GM12878 (cell line): ENCODE measurements at regions not wholly inside any gene's neighbourhood (a gene's known extent, or its start where the extent isn't known, plus 50 kb on each side); places are given as distances from the start of the nearest gene placed in this dataset.

Experiments used
- ATAC-seq: fragments of 200-7000 bp; cut with Tn5 transposase; 3 replicates; pipeline ENCODE4 v1.9.1; 2020; ENCODE audit warnings: mild to moderate bottlenecking, moderate library complexity
- BruUV-seq: library from RNA; stranded (reverse); fragments of 400-500 nt; replicated peaks from 2 replicates; lab custom pipeline; 2021; lab: Mats Ljungman, UMichigan
- CTCF ChIA-PET: fragments of 300-600 bp; sonication (Branson Sonifier 250); formaldehyde crosslinking; extraction: SDS; loops from one replicate; lab custom pipeline; 2021; ENCODE audit warnings: inconsistent platforms; lab: Yijun Ruan, JAX
- POLR2A ChIA-PET: fragments of 350-600 bp; formaldehyde crosslinking; extraction: SDS; loops from one replicate; lab custom pipeline; 2021; ENCODE audit warnings: inconsistent platforms; lab: Charles Lee
- RAD21 ChIA-PET: fragments of 300-600 bp; sonication (Branson Sonifier 250); formaldehyde crosslinking; loops from one replicate; lab custom pipeline; 2023; ENCODE audit warnings: antibody characterized with exemption; ENCODE audit not compliant: unreplicated experiment; lab: Charles Lee
- SMC1A ChIA-PET: fragments of 300-600 bp; sonication (Branson Sonifier 250); formaldehyde crosslinking; loops from one replicate; lab custom pipeline; 2023; ENCODE audit not compliant: unreplicated experiment, uncharacterized antibody; lab: Charles Lee
- DNase-seq: peaks from one replicate; pipeline ENCODE4 v3.0.0-alpha.2; 2011; ENCODE audit warnings: low read depth, low spot score
- FAIRE-seq: peaks from 3 replicates; lab custom pipeline; 2011; peaks lifted over from hg19 to GRCh38; lab: Jason Lieb, UNC
- H2AFZ ChIP-seq: 2 replicates; pipeline ENCODE4 v1.6.0; 2011; ENCODE audit warnings: low read depth, low read length, control low read depth; ENCODE audit not compliant: control insufficient read depth
- H3K27ac ChIP-seq: 2 replicates; pipeline ENCODE4 v1.5.1; 2011; ENCODE audit warnings: control low read depth; ENCODE audit not compliant: control insufficient read depth, insufficient read depth
- H3K27me3 ChIP-seq, 2 experiments: replicated peaks in 1 of 2; 2 replicates each; pipeline versions ENCODE4 v1.6.0 to v1.6.1; 2011; ENCODE audit warnings: low read length in 1 of 2; ENCODE audit not compliant: control insufficient read depth in 2 of 2, insufficient read depth in 2 of 2
- H3K36me3 ChIP-seq, 2 experiments: 2 replicates each; pipeline ENCODE4 v1.5.1; 2011; ENCODE audit warnings: low read length in 1 of 2; ENCODE audit not compliant: control insufficient read depth in 2 of 2, insufficient read depth in 2 of 2
- H3K4me1 ChIP-seq: 2 replicates; pipeline ENCODE4 v1.6.1; 2011; ENCODE audit warnings: mild to moderate bottlenecking, low read length, moderate library complexity, mixed read lengths; ENCODE audit not compliant: control insufficient read depth, insufficient read depth
- H3K4me2 ChIP-seq: 2 replicates; pipeline ENCODE4 v1.6.0; 2011; ENCODE audit warnings: control low read depth; ENCODE audit not compliant: control insufficient read depth, insufficient read depth
- H3K4me3 ChIP-seq: fragments of 200-600 bp; sonication (generic); 2 replicates; pipeline ENCODE4 v1.5.1; 2016
- H3K79me2 ChIP-seq: 2 replicates; pipeline ENCODE4 v1.6.0; 2011; ENCODE audit warnings: low read length; ENCODE audit not compliant: control insufficient read depth, insufficient read depth
- H3K9ac ChIP-seq: 2 replicates; pipeline ENCODE4 v1.8.0; 2011; ENCODE audit warnings: low read length, control low read depth, mixed read lengths; ENCODE audit not compliant: control insufficient read depth, insufficient read depth
- H3K9me3 ChIP-seq: replicated peaks from 3 replicates; pipeline ENCODE4 v1.5.1; 2011; ENCODE audit warnings: mild to moderate bottlenecking, low read length; ENCODE audit not compliant: control insufficient read depth, insufficient read depth
- H4K20me1 ChIP-seq: 2 replicates; pipeline ENCODE4 v1.6.0; 2011; ENCODE audit not compliant: control insufficient read depth, insufficient read depth
- CBX3 ChIP-seq: fragments of 200-600 bp; sonication (generic); IDR thresholded peaks from 2 replicates; pipeline ENCODE4 v1.6.1; 2016; ENCODE audit warnings: low read depth, borderline replicate concordance
- CREB1 ChIP-seq: IDR thresholded peaks from 2 replicates; pipeline ENCODE4 v1.6.1; 2012; ENCODE audit warnings: low read depth, mild to moderate bottlenecking, inconsistent platforms
- GABPA ChIP-seq: IDR thresholded peaks from 2 replicates; pipeline ENCODE4 v1.6.1; 2014; ENCODE audit warnings: antibody characterized with exemption, low read depth, mild to moderate bottlenecking, inconsistent platforms
- IKZF1 ChIP-seq: fragments of 450-650 bp; conservative IDR thresholded peaks from 2 replicates; pipeline ENCODE4 v1.6.1; 2017; ENCODE audit warnings: antibody characterized with exemption, mild to moderate bottlenecking
- MYB ChIP-seq: fragments of 150-350 bp; IDR thresholded peaks from 2 replicates; pipeline ENCODE4 v1.6.1; 2014; ENCODE audit warnings: mild to moderate bottlenecking, low read depth, low read length, borderline replicate concordance
- POLR2AphosphoS2 ChIP-seq: IDR thresholded peaks from 2 replicates; pipeline ENCODE4 v1.6.1; 2011; ENCODE audit warnings: low read depth, mild to moderate bottlenecking, low read length, improper control_type of control experiment, moderate library complexity
- RAD51 ChIP-seq: fragments of 450-650 bp; IDR thresholded peaks from 2 replicates; pipeline ENCODE4 v1.6.1; 2016; ENCODE audit warnings: moderate library complexity, mild to moderate bottlenecking, inconsistent platforms
- RFX5 ChIP-seq: IDR thresholded peaks from 2 replicates; pipeline ENCODE4 v1.6.1; 2011; ENCODE audit warnings: low read depth, low read length, improper control_type of control experiment
- TBL1XR1 ChIP-seq: IDR thresholded peaks from 2 replicates; pipeline ENCODE4 v1.6.1; 2012; ENCODE audit warnings: low read depth, low read length, improper control_type of control experiment
- TCF7 ChIP-seq: IDR thresholded peaks from 2 replicates; pipeline ENCODE4 v1.6.1; 2014; ENCODE audit warnings: antibody characterized with exemption, borderline replicate concordance
- ZZZ3 ChIP-seq: IDR thresholded peaks from 2 replicates; pipeline ENCODE4 v1.6.1; 2011; ENCODE audit warnings: low read depth; ENCODE audit not compliant: control insufficient read depth, insufficient read length
- WGBS: methylation state at CpG from one replicate; pipeline ENCODE4 v1.1.6; 2016; ENCODE audit warnings: low lambda C conversion rate; ENCODE audit not compliant: insufficient replicate concordance, insufficient coverage; ENCODE audit errors: missing lambda C conversion rate; 5-methylcytosine and 5-hydroxymethylcytosine counted together
- in situ Hi-C: fragments of 300-500 bp; cut with MboI; formaldehyde crosslinking; loops from 9 replicates; pipeline ENCODE4 v1.14.3; 2018; ENCODE audit warnings: mixed read lengths
- intact Hi-C: fragments of 100-400 bp; cut with micrococcal nuclease; formaldehyde crosslinking; loops from one replicate; pipeline ENCODE4 v1.14.2; 2022; ENCODE audit not compliant: unreplicated experiment
- TF ChIP-seq, protein P1 (sequence below): fragments of 450-650 bp; IDR thresholded peaks from 2 replicates; pipeline ENCODE4 v1.6.1; 2017; ENCODE audit warnings: low read depth, mild to moderate bottlenecking, moderate library complexity
- TF ChIP-seq, protein P2 (sequence below): fragments of 450-650 bp; IDR thresholded peaks from 2 replicates; pipeline ENCODE4 v1.6.1; 2017; ENCODE audit warnings: mild to moderate bottlenecking, moderate library complexity
- TF ChIP-seq, protein P3 (sequence below): fragments of 450-650 bp; IDR thresholded peaks from 2 replicates; pipeline ENCODE4 v1.6.1; 2017; ENCODE audit warnings: borderline replicate concordance
- TF ChIP-seq, protein P4 (sequence below), 3 experiments: IDR thresholded peaks in 2 of 3; conservative IDR thresholded peaks in 1 of 3; 2 replicates each; pipeline ENCODE4 v1.5.1; 2011; ENCODE audit warnings: low read depth in 3 of 3, low read length in 3 of 3, mild to moderate bottlenecking in 3 of 3, control low read depth in 2 of 3, moderate library complexity in 2 of 3, inconsistent platforms in 1 of 3, mixed read lengths in 1 of 3; ENCODE audit not compliant: control insufficient read depth in 2 of 3, insufficient read depth in 1 of 3; ENCODE audit errors: extremely low read depth in 1 of 3

- BruUV-seq: no TSS peak
- ATAC-seq: no peak
- ChIA-PET POLR2A (interaction anchor here (0.6 kb wide), 1 partner anchor 247 kb away, joined by 5 read pairs; no protein-coding TSS in a partner anchor), CTCF (interaction anchor here (0.6 to 1.3 kb wide), 3 partner anchors 8 to 47 kb away, joined by 3 to 5 read pairs (median 3); no protein-coding TSS in a partner anchor), RAD21 (interaction anchor here (0.6 to 0.7 kb wide), 2 partner anchors 188 to 647 kb away, joined by 4 read pairs; no protein-coding TSS in a partner anchor), SMC1A (interaction anchor here (0.9 to 1.8 kb wide), 2 partner anchors 9 to 290 kb away, joined by 3 to 4 read pairs; no protein-coding TSS in a partner anchor)
- Histone ChIP-seq H3K4me1 (no peaks in the 10 kb centered on the region), H3K9ac (no peak overlapping the region), H3K4me3 (no peak overlapping the region), H3K27me3 (no peaks in the 10 kb centered on the region), H4K20me1 (no peaks in the 10 kb centered on the region), H3K79me2 (no peaks in the 10 kb centered on the region), H2AFZ (no peak overlapping the region), H3K9me3 (no peaks in the 10 kb centered on the region), H3K36me3 (no peaks in the 10 kb centered on the region), H3K27ac (no peak overlapping the region), H3K4me2 (no peak overlapping the region)
- FAIRE-seq: no peak
- intact Hi-C loops (no loop called here), in situ Hi-C loops (no loop called here)
- 56% methylated on average over 5 of the region's 6 CpGs for WGBS
- no peak for DNase-seq
- TF ChIP-seq RAD51: no peak
- TF ChIP-seq, protein P1, sequence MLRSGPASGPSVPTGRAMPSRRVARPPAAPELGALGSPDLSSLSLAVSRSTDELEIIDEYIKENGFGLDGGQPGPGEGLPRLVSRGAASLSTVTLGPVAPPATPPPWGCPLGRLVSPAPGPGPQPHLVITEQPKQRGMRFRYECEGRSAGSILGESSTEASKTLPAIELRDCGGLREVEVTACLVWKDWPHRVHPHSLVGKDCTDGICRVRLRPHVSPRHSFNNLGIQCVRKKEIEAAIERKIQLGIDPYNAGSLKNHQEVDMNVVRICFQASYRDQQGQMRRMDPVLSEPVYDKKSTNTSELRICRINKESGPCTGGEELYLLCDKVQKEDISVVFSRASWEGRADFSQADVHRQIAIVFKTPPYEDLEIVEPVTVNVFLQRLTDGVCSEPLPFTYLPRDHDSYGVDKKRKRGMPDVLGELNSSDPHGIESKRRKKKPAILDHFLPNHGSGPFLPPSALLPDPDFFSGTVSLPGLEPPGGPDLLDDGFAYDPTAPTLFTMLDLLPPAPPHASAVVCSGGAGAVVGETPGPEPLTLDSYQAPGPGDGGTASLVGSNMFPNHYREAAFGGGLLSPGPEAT: no peak
- TF ChIP-seq GABPA: no peak
- TF ChIP-seq POLR2AphosphoS2: no peak
- TF ChIP-seq ZZZ3: no peak
- TF ChIP-seq MYB: no peak
- no peak for TF ChIP-seq TBL1XR1
- TF ChIP-seq RFX5: no peak
- no peak for TF ChIP-seq IKZF1
- TF ChIP-seq TCF7: no peak
- TF ChIP-seq, protein P2, sequence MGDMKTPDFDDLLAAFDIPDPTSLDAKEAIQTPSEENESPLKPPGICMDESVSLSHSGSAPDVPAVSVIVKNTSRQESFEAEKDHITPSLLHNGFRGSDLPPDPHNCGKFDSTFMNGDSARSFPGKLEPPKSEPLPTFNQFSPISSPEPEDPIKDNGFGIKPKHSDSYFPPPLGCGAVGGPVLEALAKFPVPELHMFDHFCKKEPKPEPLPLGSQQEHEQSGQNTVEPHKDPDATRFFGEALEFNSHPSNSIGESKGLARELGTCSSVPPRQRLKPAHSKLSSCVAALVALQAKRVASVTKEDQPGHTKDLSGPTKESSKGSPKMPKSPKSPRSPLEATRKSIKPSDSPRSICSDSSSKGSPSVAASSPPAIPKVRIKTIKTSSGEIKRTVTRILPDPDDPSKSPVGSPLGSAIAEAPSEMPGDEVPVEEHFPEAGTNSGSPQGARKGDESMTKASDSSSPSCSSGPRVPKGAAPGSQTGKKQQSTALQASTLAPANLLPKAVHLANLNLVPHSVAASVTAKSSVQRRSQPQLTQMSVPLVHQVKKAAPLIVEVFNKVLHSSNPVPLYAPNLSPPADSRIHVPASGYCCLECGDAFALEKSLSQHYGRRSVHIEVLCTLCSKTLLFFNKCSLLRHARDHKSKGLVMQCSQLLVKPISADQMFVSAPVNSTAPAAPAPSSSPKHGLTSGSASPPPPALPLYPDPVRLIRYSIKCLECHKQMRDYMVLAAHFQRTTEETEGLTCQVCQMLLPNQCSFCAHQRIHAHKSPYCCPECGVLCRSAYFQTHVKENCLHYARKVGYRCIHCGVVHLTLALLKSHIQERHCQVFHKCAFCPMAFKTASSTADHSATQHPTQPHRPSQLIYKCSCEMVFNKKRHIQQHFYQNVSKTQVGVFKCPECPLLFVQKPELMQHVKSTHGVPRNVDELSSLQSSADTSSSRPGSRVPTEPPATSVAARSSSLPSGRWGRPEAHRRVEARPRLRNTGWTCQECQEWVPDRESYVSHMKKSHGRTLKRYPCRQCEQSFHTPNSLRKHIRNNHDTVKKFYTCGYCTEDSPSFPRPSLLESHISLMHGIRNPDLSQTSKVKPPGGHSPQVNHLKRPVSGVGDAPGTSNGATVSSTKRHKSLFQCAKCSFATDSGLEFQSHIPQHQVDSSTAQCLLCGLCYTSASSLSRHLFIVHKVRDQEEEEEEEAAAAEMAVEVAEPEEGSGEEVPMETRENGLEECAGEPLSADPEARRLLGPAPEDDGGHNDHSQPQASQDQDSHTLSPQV: no peak
- TF ChIP-seq CREB1: no peak
- TF ChIP-seq CBX3: no peak
- TF ChIP-seq, protein P3, sequence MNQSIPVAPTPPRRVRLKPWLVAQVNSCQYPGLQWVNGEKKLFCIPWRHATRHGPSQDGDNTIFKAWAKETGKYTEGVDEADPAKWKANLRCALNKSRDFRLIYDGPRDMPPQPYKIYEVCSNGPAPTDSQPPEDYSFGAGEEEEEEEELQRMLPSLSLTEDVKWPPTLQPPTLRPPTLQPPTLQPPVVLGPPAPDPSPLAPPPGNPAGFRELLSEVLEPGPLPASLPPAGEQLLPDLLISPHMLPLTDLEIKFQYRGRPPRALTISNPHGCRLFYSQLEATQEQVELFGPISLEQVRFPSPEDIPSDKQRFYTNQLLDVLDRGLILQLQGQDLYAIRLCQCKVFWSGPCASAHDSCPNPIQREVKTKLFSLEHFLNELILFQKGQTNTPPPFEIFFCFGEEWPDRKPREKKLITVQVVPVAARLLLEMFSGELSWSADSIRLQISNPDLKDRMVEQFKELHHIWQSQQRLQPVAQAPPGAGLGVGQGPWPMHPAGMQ: no peak
- TF ChIP-seq, protein P4, sequence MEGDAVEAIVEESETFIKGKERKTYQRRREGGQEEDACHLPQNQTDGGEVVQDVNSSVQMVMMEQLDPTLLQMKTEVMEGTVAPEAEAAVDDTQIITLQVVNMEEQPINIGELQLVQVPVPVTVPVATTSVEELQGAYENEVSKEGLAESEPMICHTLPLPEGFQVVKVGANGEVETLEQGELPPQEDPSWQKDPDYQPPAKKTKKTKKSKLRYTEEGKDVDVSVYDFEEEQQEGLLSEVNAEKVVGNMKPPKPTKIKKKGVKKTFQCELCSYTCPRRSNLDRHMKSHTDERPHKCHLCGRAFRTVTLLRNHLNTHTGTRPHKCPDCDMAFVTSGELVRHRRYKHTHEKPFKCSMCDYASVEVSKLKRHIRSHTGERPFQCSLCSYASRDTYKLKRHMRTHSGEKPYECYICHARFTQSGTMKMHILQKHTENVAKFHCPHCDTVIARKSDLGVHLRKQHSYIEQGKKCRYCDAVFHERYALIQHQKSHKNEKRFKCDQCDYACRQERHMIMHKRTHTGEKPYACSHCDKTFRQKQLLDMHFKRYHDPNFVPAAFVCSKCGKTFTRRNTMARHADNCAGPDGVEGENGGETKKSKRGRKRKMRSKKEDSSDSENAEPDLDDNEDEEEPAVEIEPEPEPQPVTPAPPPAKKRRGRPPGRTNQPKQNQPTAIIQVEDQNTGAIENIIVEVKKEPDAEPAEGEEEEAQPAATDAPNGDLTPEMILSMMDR (IDR thresholded peaks at IDR 0.05 in 2 of 3, conservative IDR thresholded peaks at IDR 0.05 in 1 of 3; ENCODE audit: control insufficient read depth in 2 of 3, extremely low read depth in 1 of 3, insufficient read depth in 1 of 3, low read depth in 3 of 3, low read length in 3 of 3): no peak
These were observed 81.3 kb upstream of the TSPAN5 start for GRCh38 chr4:98739751-98740150.
